ENCODE measurements at regions not wholly inside any gene's neighbourhood (a gene's known extent, or its start where the extent isn't known, plus 50 kb on each side); places are given as distances from the start of the nearest gene placed in this dataset.

- Histone ChIP-seq H3K4me3 (ENCODE audit: low read length in 2 of 2) (no peak overlapping the region), H3K4me1 (ENCODE audit: control insufficient read depth in 2 of 2, insufficient read depth in 2 of 2, low read length in 2 of 2) (no peaks in the 10 kb centered on the region), H3K27ac (ENCODE audit: low read depth in 1 of 2, low read length in 1 of 2) (no peak overlapping the region), H3K36me3 (ENCODE audit: control insufficient read depth in 2 of 2, insufficient read depth in 2 of 2, low read length in 1 of 2) (no peaks in the 10 kb centered on the region), H3K27me3 (ENCODE audit: control insufficient read depth in 2 of 2, insufficient read depth in 1 of 2, low read length in 1 of 2) (no peaks in the 10 kb centered on the region), H3K9me3 (ENCODE audit: control insufficient read depth in 2 of 2, insufficient read depth in 1 of 2, low read length in 1 of 2) (no peaks in the 10 kb centered on the region)
- 54% methylated on average over 4 of the region's 4 CpGs for WGBS
- no peak for DNase-seq (ENCODE audit: low read depth in 6 of 9, low spot score in 9 of 9)
These were observed 253.9 kb upstream of the RGMB start for GRCh38 chr5:98519571-98519970.

GRCh38 chr5:98521821-98522220 lies 251.6 kb upstream of the RGMB start:
- no peaks in the 10 kb centered on the region for H3K9me3 ChIP-seq (ENCODE audit: control insufficient read depth in 2 of 2, insufficient read depth in 1 of 2, low read length in 1 of 2)
- DNase-seq (ENCODE audit: low read depth in 6 of 9, low spot score in 9 of 9): no peak
- H3K27ac ChIP-seq (ENCODE audit: low read depth in 1 of 2, low read length in 1 of 2): no peak overlapping the region
- no peaks in the 10 kb centered on the region for H3K4me1 ChIP-seq (ENCODE audit: control insufficient read depth in 2 of 2, insufficient read depth in 2 of 2, low read length in 2 of 2)
- no peaks in the 10 kb centered on the region for H3K27me3 ChIP-seq (ENCODE audit: control insufficient read depth in 2 of 2, insufficient read depth in 1 of 2, low read length in 1 of 2)
- 94% methylated on average over 3 of the region's 3 CpGs for WGBS
- H3K4me3 ChIP-seq (ENCODE audit: low read length in 2 of 2): no peak overlapping the region
- H3K36me3 ChIP-seq (ENCODE audit: control insufficient read depth in 2 of 2, insufficient read depth in 2 of 2, low read length in 1 of 2): no peaks in the 10 kb centered on the region

GRCh38 chr5:98524773-98525172 lies 248.7 kb upstream of the RGMB start:
- no peaks in the 10 kb centered on the region for H3K4me1 ChIP-seq (ENCODE audit: control insufficient read depth in 2 of 2, insufficient read depth in 2 of 2, low read length in 2 of 2)
- no peak overlapping the region for H3K4me3 ChIP-seq (ENCODE audit: low read length in 2 of 2)
- no peak for DNase-seq (ENCODE audit: low read depth in 6 of 9, low spot score in 9 of 9)
- no peaks in the 10 kb centered on the region for H3K9me3 ChIP-seq (ENCODE audit: control insufficient read depth in 2 of 2, insufficient read depth in 1 of 2, low read length in 1 of 2)
- H3K27ac ChIP-seq (ENCODE audit: low read depth in 1 of 2, low read length in 1 of 2): no peak overlapping the region
- no peaks in the 10 kb centered on the region for H3K27me3 ChIP-seq (ENCODE audit: control insufficient read depth in 2 of 2, insufficient read depth in 1 of 2, low read length in 1 of 2)
- H3K36me3 ChIP-seq (ENCODE audit: control insufficient read depth in 2 of 2, insufficient read depth in 2 of 2, low read length in 1 of 2): no peaks in the 10 kb centered on the region

GRCh38 chr5:98527846-98528245 lies 245.6 kb upstream of the RGMB start:
- Histone ChIP-seq H3K4me1 (ENCODE audit: control insufficient read depth in 2 of 2, insufficient read depth in 2 of 2, low read length in 2 of 2) (no peaks in the 10 kb centered on the region), H3K36me3 (ENCODE audit: control insufficient read depth in 2 of 2, insufficient read depth in 2 of 2, low read length in 1 of 2) (no peaks in the 10 kb centered on the region), H3K27ac (ENCODE audit: low read depth in 1 of 2, low read length in 1 of 2) (no peak overlapping the region), H3K9me3 (ENCODE audit: control insufficient read depth in 2 of 2, insufficient read depth in 1 of 2, low read length in 1 of 2) (no peaks in the 10 kb centered on the region), H3K4me3 (ENCODE audit: low read length in 2 of 2) (no peak overlapping the region), H3K27me3 (ENCODE audit: control insufficient read depth in 2 of 2, insufficient read depth in 1 of 2, low read length in 1 of 2) (no peaks in the 10 kb centered on the region)
- DNase-seq (ENCODE audit: low read depth in 6 of 9, low spot score in 9 of 9): no peak

- no peak for DNase-seq (ENCODE audit: low read depth in 6 of 9, low spot score in 9 of 9)
- no peak overlapping the region for H3K27ac ChIP-seq (ENCODE audit: low read depth in 1 of 2, low read length in 1 of 2)
- no peaks in the 10 kb centered on the region for H3K27me3 ChIP-seq (ENCODE audit: control insufficient read depth in 2 of 2, insufficient read depth in 1 of 2, low read length in 1 of 2)
- no peaks in the 10 kb centered on the region for H3K9me3 ChIP-seq (ENCODE audit: control insufficient read depth in 2 of 2, insufficient read depth in 1 of 2, low read length in 1 of 2)
- H3K4me3 ChIP-seq (ENCODE audit: low read length in 2 of 2): no peak overlapping the region
- H3K4me1 ChIP-seq (ENCODE audit: control insufficient read depth in 2 of 2, insufficient read depth in 2 of 2, low read length in 2 of 2): no peaks in the 10 kb centered on the region
- no peaks in the 10 kb centered on the region for H3K36me3 ChIP-seq (ENCODE audit: control insufficient read depth in 2 of 2, insufficient read depth in 2 of 2, low read length in 1 of 2)
These were observed 244.1 kb upstream of the RGMB start for GRCh38 chr5:98529321-98529720.

GRCh38 chr5:98530224-98530623 lies 243.2 kb upstream of the RGMB start:
- WGBS: 94% methylated on average over 2 of the region's 2 CpGs
- Histone ChIP-seq H3K9me3 (ENCODE audit: control insufficient read depth in 2 of 2, insufficient read depth in 1 of 2, low read length in 1 of 2) (no peaks in the 10 kb centered on the region), H3K4me1 (ENCODE audit: control insufficient read depth in 2 of 2, insufficient read depth in 2 of 2, low read length in 2 of 2) (no peaks in the 10 kb centered on the region), H3K27ac (ENCODE audit: low read depth in 1 of 2, low read length in 1 of 2) (no peak overlapping the region), H3K27me3 (ENCODE audit: control insufficient read depth in 2 of 2, insufficient read depth in 1 of 2, low read length in 1 of 2) (no peaks in the 10 kb centered on the region), H3K4me3 (ENCODE audit: low read length in 2 of 2) (no peak overlapping the region), H3K36me3 (ENCODE audit: control insufficient read depth in 2 of 2, insufficient read depth in 2 of 2, low read length in 1 of 2) (no peaks in the 10 kb centered on the region)
- no peak for DNase-seq (ENCODE audit: low read depth in 6 of 9, low spot score in 9 of 9)

- no peaks in the 10 kb centered on the region for H3K36me3 ChIP-seq (ENCODE audit: control insufficient read depth in 2 of 2, insufficient read depth in 2 of 2, low read length in 1 of 2)
- H3K27me3 ChIP-seq (ENCODE audit: control insufficient read depth in 2 of 2, insufficient read depth in 1 of 2, low read length in 1 of 2): no peaks in the 10 kb centered on the region
- H3K4me1 ChIP-seq (ENCODE audit: control insufficient read depth in 2 of 2, insufficient read depth in 2 of 2, low read length in 2 of 2): no peaks in the 10 kb centered on the region
- H3K27ac ChIP-seq (ENCODE audit: low read depth in 1 of 2, low read length in 1 of 2): no peak overlapping the region
- H3K4me3 ChIP-seq (ENCODE audit: low read length in 2 of 2): no peak overlapping the region
- WGBS: 82% methylated on average over 4 of the region's 4 CpGs
- DNase-seq (ENCODE audit: low read depth in 6 of 9, low spot score in 9 of 9): no peak
- peaks cover 0 to 3% of the 10 kb centered on the region in 2 donors for H3K9me3 ChIP-seq (ENCODE audit: control insufficient read depth in 2 of 2, insufficient read depth in 1 of 2, low read length in 1 of 2)
These were observed 237.6 kb upstream of the RGMB start for GRCh38 chr5:98535901-98536300.

GRCh38 chr5:98540056-98540455 lies 233.4 kb upstream of the RGMB start:
- H3K36me3 ChIP-seq (ENCODE audit: control insufficient read depth in 2 of 2, insufficient read depth in 2 of 2, low read length in 1 of 2): no peaks in the 10 kb centered on the region
- H3K9me3 ChIP-seq (ENCODE audit: control insufficient read depth in 2 of 2, insufficient read depth in 1 of 2, low read length in 1 of 2): peaks cover 0 to 3% of the 10 kb centered on the region in 2 donors
- WGBS: 96% methylated on average over 1 of the region's 1 CpG
- no peak overlapping the region for H3K4me3 ChIP-seq (ENCODE audit: low read length in 2 of 2)
- H3K27me3 ChIP-seq (ENCODE audit: control insufficient read depth in 2 of 2, insufficient read depth in 1 of 2, low read length in 1 of 2): no peaks in the 10 kb centered on the region
- no peak overlapping the region for H3K27ac ChIP-seq (ENCODE audit: low read depth in 1 of 2, low read length in 1 of 2)
- H3K4me1 ChIP-seq (ENCODE audit: control insufficient read depth in 2 of 2, insufficient read depth in 2 of 2, low read length in 2 of 2): no peaks in the 10 kb centered on the region
- no peak for DNase-seq (ENCODE audit: low read depth in 6 of 9, low spot score in 9 of 9)

GRCh38 chr5:98541641-98542040 lies 231.8 kb upstream of the RGMB start:
- no peak overlapping the region for H3K27ac ChIP-seq (ENCODE audit: low read depth in 1 of 2, low read length in 1 of 2)
- peaks cover 0 to 3% of the 10 kb centered on the region in 2 donors for H3K9me3 ChIP-seq (ENCODE audit: control insufficient read depth in 2 of 2, insufficient read depth in 1 of 2, low read length in 1 of 2)
- H3K36me3 ChIP-seq (ENCODE audit: control insufficient read depth in 2 of 2, insufficient read depth in 2 of 2, low read length in 1 of 2): no peaks in the 10 kb centered on the region
- DNase-seq (ENCODE audit: low read depth in 6 of 9, low spot score in 9 of 9): no peak
- no peaks in the 10 kb centered on the region for H3K4me1 ChIP-seq (ENCODE audit: control insufficient read depth in 2 of 2, insufficient read depth in 2 of 2, low read length in 2 of 2)
- H3K4me3 ChIP-seq (ENCODE audit: low read length in 2 of 2): no peak overlapping the region
- H3K27me3 ChIP-seq (ENCODE audit: control insufficient read depth in 2 of 2, insufficient read depth in 1 of 2, low read length in 1 of 2): no peaks in the 10 kb centered on the region
- 0% methylated on average over 1 of the region's 1 CpG for WGBS

- DNase-seq (ENCODE audit: low read depth in 6 of 9, low spot score in 9 of 9): no peak
- no peaks in the 10 kb centered on the region for H3K36me3 ChIP-seq (ENCODE audit: control insufficient read depth in 2 of 2, insufficient read depth in 2 of 2, low read length in 1 of 2)
- 92% methylated on average over 4 of the region's 4 CpGs for WGBS
- H3K4me1 ChIP-seq (ENCODE audit: control insufficient read depth in 2 of 2, insufficient read depth in 2 of 2, low read length in 2 of 2): no peaks in the 10 kb centered on the region
- peaks cover 0 to 3% of the 10 kb centered on the region in 2 donors for H3K9me3 ChIP-seq (ENCODE audit: control insufficient read depth in 2 of 2, insufficient read depth in 1 of 2, low read length in 1 of 2)
- no peaks in the 10 kb centered on the region for H3K27me3 ChIP-seq (ENCODE audit: control insufficient read depth in 2 of 2, insufficient read depth in 1 of 2, low read length in 1 of 2)
- H3K4me3 ChIP-seq (ENCODE audit: low read length in 2 of 2): no peak overlapping the region
- H3K27ac ChIP-seq (ENCODE audit: low read depth in 1 of 2, low read length in 1 of 2): no peak overlapping the region
These were observed 230.0 kb upstream of the RGMB start for GRCh38 chr5:98543490-98543889.

All from thymus (tissue), 11 donors.